GM13977 (cell line): ENCODE measurements at regions not wholly inside any gene's neighbourhood (a gene's known extent, or its start where the extent isn't known, plus 50 kb on each side); places are given as distances from the start of the nearest gene placed in this dataset.

Source experiments
- DNase-seq: peaks from one replicate; pipeline ENCODE4 v3.0.0; 2012; ENCODE audit warnings: low spot score
- in situ Hi-C: fragments of 300-500 bp; cut with MboI; formaldehyde crosslinking; loops from one replicate; pipeline ENCODE4 v1.12.0; 2022; ENCODE audit warnings: low sequenced_read_pairs, low pct_unique_long_range_greater_than_20kb, mixed read lengths, inconsistent platforms; ENCODE audit not compliant: unreplicated experiment
- TF ChIP-seq, protein P1 (sequence below): IDR thresholded peaks from 2 replicates; pipeline ENCODE4 v1.5.1; 2012; ENCODE audit warnings: mild to moderate bottlenecking, control low read depth; ENCODE audit not compliant: insufficient read depth; ENCODE audit errors: extremely low read depth, missing control alignments

DNA sequence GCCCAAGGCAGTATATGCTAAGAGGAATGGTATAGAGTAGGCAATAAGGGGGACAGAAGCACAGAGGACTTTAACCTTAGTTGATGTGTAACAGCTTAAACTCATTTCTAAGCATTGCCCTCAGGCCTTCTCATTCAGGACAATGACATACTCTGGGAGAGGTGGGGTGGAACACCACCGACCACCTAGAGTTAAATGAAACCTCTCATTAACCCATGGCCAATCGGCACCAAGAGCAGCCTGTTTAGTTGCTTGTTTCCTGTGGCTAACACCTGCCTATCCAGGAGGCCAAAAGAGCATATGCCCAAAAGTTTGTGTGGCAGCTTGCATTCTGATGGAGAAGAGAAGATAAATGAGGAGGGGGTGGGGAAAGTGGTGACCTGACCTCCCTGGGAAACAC is 50.0 kb downstream of the PABIR2 start:
- no peak for DNase-seq
- TF ChIP-seq, protein P1, sequence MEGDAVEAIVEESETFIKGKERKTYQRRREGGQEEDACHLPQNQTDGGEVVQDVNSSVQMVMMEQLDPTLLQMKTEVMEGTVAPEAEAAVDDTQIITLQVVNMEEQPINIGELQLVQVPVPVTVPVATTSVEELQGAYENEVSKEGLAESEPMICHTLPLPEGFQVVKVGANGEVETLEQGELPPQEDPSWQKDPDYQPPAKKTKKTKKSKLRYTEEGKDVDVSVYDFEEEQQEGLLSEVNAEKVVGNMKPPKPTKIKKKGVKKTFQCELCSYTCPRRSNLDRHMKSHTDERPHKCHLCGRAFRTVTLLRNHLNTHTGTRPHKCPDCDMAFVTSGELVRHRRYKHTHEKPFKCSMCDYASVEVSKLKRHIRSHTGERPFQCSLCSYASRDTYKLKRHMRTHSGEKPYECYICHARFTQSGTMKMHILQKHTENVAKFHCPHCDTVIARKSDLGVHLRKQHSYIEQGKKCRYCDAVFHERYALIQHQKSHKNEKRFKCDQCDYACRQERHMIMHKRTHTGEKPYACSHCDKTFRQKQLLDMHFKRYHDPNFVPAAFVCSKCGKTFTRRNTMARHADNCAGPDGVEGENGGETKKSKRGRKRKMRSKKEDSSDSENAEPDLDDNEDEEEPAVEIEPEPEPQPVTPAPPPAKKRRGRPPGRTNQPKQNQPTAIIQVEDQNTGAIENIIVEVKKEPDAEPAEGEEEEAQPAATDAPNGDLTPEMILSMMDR = no peak
- in situ Hi-C loops = no loop called here

DNA sequence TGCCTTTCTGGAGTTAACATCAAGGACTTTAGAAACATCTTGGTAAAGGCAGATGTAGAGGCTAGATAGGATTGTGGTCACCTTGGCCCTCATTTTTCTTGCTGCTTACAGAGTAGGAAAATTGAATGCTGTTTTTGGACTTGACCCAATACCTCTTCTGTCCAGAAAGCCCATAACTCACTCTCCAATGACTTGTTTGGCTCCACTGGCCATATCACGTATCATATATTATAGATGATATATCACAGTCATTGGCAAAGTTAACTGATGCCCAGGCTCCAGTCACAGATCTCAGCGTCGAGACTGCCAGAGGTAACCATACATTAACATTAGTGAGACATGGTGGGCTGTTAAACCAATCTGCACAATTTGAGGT is 50.6 kb downstream of the PABIR2 start:
- in situ Hi-C loops = no loop called here

DNA sequence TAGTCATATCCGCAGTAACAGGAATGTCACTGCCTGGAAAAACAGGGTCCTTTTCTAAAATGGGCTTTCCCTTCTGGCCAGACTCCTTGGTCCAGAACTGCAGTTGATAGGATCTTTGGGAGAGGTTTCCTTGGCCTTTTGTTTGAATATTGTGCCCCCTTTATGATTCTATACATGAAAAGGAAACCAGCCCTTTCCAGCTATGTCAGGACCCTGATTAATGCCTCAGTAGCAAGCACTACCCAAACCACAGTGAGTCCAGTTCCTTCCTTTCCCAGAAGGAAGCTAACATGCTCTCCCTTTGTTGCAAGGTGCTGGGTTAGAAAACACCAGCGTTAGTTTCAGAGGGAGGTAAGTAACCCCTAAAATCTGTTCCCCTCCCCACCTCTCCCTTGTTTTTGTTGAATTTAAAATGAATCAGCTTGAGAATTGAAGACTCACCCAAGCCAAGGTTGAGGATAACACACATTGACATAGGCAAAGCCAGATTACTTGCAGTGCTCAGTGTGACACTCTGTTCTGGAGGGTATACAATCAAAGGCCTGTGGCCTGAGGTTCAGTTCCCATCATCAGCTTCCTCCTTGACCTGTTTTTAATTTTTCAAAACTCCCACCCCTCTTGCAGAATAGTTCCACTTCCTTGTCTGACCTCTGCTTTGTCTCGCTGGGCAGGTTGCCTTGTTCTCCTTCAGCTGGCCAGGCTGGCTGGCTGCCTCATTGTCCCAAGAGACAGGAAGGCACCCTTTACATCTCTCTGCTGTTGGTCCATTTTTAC is 51.2 kb downstream of the PABIR2 start:
- no peak for DNase-seq
- TF ChIP-seq, protein P1 = no peak
- in situ Hi-C loops = no loop called here

More for the DNA sequence above, 50.6 kb downstream of the PABIR2 start:
- DNase-seq = no peak
- TF ChIP-seq, protein P1 = no peak

DNA sequence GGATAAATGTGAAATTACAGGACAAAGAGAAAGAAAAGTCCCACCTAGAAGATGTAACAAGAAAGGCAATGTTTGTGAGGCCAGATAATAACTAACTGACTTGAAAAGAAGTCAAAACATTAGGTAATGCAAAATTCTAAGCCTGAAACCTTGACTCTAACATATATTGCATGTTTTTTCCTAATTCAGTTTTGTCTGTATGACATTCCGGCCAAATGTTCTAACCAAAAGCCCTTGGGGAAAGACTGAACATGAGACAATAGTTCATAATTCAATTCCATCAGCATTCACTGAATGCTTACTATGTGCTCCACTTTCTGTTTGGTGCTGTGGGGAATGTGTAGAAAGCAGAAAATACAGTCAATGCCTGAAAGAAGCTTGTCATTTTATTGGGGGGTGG is 53.9 kb downstream of the PABIR2 start:
- TF ChIP-seq, protein P1 = no peak
- in situ Hi-C loops = no loop called here
- DNase-seq = no peak

DNA sequence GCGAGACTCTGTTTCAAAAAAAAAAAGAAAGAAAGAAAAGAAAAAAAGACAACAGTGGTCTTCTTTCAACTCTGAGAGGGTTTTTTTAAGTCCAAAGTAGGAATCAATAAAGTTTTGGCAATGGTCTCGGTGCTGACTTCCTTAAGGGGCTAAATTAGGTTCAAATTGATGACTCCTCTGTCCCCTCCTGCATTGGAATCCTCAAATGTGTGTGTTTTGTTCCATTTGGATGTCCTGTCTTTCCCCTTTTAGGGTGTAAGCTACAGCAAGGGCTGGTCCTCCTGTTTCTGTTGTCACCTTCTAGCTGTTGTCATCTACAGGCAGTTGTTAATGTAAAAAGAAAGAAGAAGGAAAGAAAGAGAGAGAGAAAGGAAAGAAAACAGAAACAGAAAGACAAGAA is 54.4 kb downstream of the PABIR2 start:
- no peak for DNase-seq
- TF ChIP-seq, protein P1 = no peak
- in situ Hi-C loops = no loop called here

DNA sequence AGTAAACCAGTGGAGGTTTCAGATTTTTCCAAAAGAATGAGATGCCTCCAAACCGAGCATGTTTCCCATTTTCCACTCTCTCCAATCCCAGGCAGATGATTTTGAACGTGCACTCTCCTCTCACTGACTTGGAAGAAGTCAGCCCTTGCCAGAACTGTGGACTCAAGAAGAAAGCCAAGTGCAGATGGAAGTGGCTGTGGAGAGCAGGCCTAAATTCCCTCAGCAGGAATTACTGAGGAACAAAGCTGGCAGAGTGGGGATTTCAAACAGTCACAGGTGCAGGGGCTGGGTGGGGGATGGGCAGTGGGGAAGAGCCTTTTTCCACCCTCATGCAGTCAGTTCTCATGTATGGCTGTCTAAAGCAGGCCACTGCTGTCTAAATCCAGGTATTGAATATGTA is 55.3 kb downstream of the PABIR2 start:
- in situ Hi-C loops = no loop called here

More for the DNA sequence above, 55.3 kb downstream of the PABIR2 start:
- no peak for DNase-seq
- TF ChIP-seq, protein P1 = no peak
